ENCODE measurements at regions not wholly inside any gene's neighbourhood (a gene's known extent, or its start where the extent isn't known, plus 50 kb on each side); places are given as distances from the start of the nearest gene placed in this dataset.

GRCh38 chr6:79808921-79809320, 138.4 kb downstream of the ELOVL4 start:
- TF ChIP-seq CTCF (IDR thresholded peaks at IDR 0.05; ENCODE audit: low read depth, low read length) (no peak), MAX (IDR thresholded peaks at IDR 0.05; ENCODE audit: low read depth, low read length) (no peak)
